CD4-positive, alpha-beta T cell treated with Interleukin-10 for 1 hour (primary cell): ENCODE measurements at regions not wholly inside any gene's neighbourhood (a gene's known extent, or its start where the extent isn't known, plus 50 kb on each side); places are given as distances from the start of the nearest gene placed in this dataset.
"Not testable (repeated sequence)": the region's sequence is repeated elsewhere in the genome, so short reads cannot be mapped to it uniquely, and the experiment has no call there.

Experiments used
- DNase-seq: peaks from one replicate; pipeline ENCODE4 v3.0.0-alpha.2; 2020

- DNase-seq: peak; percentile 18
These were observed 86.0 kb upstream of the TET2 start for GRCh38 chr4:105060628-105061027.

- DNase-seq: peak; percentile 35
These were observed 85.5 kb upstream of the TET2 start for GRCh38 chr4:105061136-105061696.

- no peak for DNase-seq
These were observed 84.9 kb upstream of the TET2 start for GRCh38 chr4:105061731-105062130.

GRCh38 chr4:105066401-105066800 lies 80.3 kb upstream of the TET2 start:
- no peak for DNase-seq

GRCh38 chr4:105067431-105067830 lies 79.2 kb upstream of the TET2 start:
- no peak for DNase-seq

GRCh38 chr4:105067946-105068345 lies 78.7 kb upstream of the TET2 start:
- no peak for DNase-seq

- DNase-seq: no peak
These were observed 78.2 kb upstream of the TET2 start for GRCh38 chr4:105068516-105068915.

GRCh38 chr4:105072095-105072494 lies 74.6 kb upstream of the TET2 start:
- DNase-seq: not testable (repeated sequence)

- no peak for DNase-seq
These were observed 72.6 kb upstream of the TET2 start for GRCh38 chr4:105074097-105074496.

- no peak for DNase-seq
These were observed 71.6 kb upstream of the TET2 start for GRCh38 chr4:105075045-105075444.

- DNase-seq: no peak
These were observed 58.4 kb upstream of the TET2 start for GRCh38 chr4:105088110-105088879.

- DNase-seq: no peak
These were observed 54.3 kb upstream of the TET2 start for GRCh38 chr4:105092356-105092755.

GRCh38 chr4:105092768-105093167 lies 53.9 kb upstream of the TET2 start:
- DNase-seq: no peak

GRCh38 chr4:105093975-105094374 lies 52.7 kb upstream of the TET2 start:
- no peak for DNase-seq
